Body of pancreas (tissue), 4 donors: ENCODE measurements at regions not wholly inside any gene's neighbourhood (a gene's known extent, or its start where the extent isn't known, plus 50 kb on each side); places are given as distances from the start of the nearest gene placed in this dataset.

Experiments
- ATAC-seq: fragments of 150-250 bp; one replicate; pipeline ENCODE4 v1.9.1; 2016
- DNase-seq, 4 donors: peaks; one replicate each; pipeline ENCODE4 v3.0.0-alpha.2; 2019
- H3K27ac ChIP-seq, 4 donors: fragments of 200-600 bp; sonication (generic); 1 replicate in 3 of 4; 2 replicates in 1 of 4; pipeline versions ENCODE4 v1.5.1 to v1.6.1; 2016 to 2019; ENCODE audit warnings: mild to moderate bottlenecking in 1 of 4, mixed read lengths in 1 of 4, moderate library complexity in 1 of 4
- H3K27me3 ChIP-seq, 2 donors: fragments of 200-600 bp; sonication (generic); one replicate each; pipeline ENCODE4 v1.6.0; 2016; ENCODE audit warnings: mild to moderate bottlenecking in 1 of 2
- H3K36me3 ChIP-seq, 2 donors: fragments of 200-600 bp; sonication (generic); replicated peaks in 1 of 2; 2 replicates each; pipeline ENCODE4 v1.5.1; 2016; ENCODE audit warnings: low read depth in 2 of 2; ENCODE audit not compliant: insufficient read depth in 1 of 2
- H3K4me1 ChIP-seq: fragments of 200-600 bp; sonication (generic); one replicate; pipeline ENCODE4 v1.6.0; 2016
- H3K4me3 ChIP-seq, 2 donors: fragments of 200-600 bp; sonication (generic); 1 replicate in 1 of 2; 2 replicates in 1 of 2; pipeline ENCODE4 v1.5.1; 2016 to 2019
- H3K9me3 ChIP-seq, 3 donors: fragments of 200-600 bp; sonication (generic); 1 replicate in 2 of 3; 2 replicates in 1 of 3; pipeline ENCODE4 v1.5.1; 2016
- CTCF ChIP-seq, 7 experiments: fragments of 450-650 bp in 4 of 7; fragments of 200-600 bp in 3 of 7; sonication (generic) in 3 of 7; IDR thresholded peaks; one replicate each; pipeline ENCODE4 v1.5.1; 2016 to 2019; ENCODE audit warnings: antibody characterized with exemption in 7 of 7
- POLR2A ChIP-seq, 3 donors: fragments of 450-650 bp; IDR thresholded peaks; one replicate each; pipeline ENCODE4 v1.6.1; 2016; ENCODE audit warnings: antibody characterized with exemption in 3 of 3, mild to moderate bottlenecking in 2 of 3
- whole genome bisulfite sequencing, 2 donors: methylation state at CpG; one replicate each; pipeline ENCODE4 v1.1.5; 2017; 5-methylcytosine and 5-hydroxymethylcytosine counted together
- intact Hi-C: fragments of 100-400 bp; cut with DNase I; formaldehyde crosslinking; loops from one replicate; pipeline ENCODE4 v1.15.1; 2023

DNA sequence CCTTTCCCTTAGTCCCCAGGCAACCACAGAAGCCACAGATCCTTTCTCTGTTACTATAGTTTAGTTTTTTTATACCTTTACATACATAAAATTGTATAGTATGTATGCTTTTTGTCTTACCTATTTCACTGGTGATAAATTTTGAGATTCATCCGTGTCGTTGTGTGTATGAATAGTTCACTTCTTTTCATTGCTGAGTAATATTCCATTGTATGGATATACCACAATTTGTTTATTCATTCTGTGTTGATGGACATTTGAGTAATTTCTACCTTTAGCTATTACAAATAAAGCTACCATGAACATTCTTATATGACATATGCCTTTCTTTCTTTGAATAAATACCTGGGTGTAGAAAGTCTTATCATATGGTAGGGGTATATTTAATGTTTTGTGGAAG lies 102.8 kb upstream of the CERS6 start:
- H3K4me3 ChIP-seq = no peak overlapping the region
- no peak overlapping the region for H3K27ac ChIP-seq
- intact Hi-C loops = no loop called here
- TF ChIP-seq CTCF (IDR thresholded peaks at IDR 0.05) (no peak), POLR2A (IDR thresholded peaks at IDR 0.05) (no peak)
- H3K9me3 ChIP-seq = no peaks in the 10 kb centered on the region
- no peak for DNase-seq
- no peaks in the 10 kb centered on the region for H3K27me3 ChIP-seq
- ATAC-seq = no peak
- H3K4me1 ChIP-seq = peaks cover 20% of the 10 kb centered on the region
- no peaks in the 10 kb centered on the region for H3K36me3 ChIP-seq
- 93 to 96% methylated on average over 2 of the region's 2 CpGs for WGBS, 2 donors

GRCh38 chr2:168354499-168354898 lies 101.6 kb upstream of the CERS6 start:
- Histone ChIP-seq H3K27me3 (no peaks in the 10 kb centered on the region), H3K36me3 (no peaks in the 10 kb centered on the region), H3K4me3 (no peak overlapping the region), H3K27ac (no peak overlapping the region), H3K9me3 (no peaks in the 10 kb centered on the region), H3K4me1 (peaks cover 18% of the 10 kb centered on the region)
- no peak for ATAC-seq
- no peak for DNase-seq
- WGBS, 2 donors = 83 to 93% methylated on average over 1 of the region's 1 CpG
- intact Hi-C loops = no loop called here
- TF ChIP-seq POLR2A (IDR thresholded peaks at IDR 0.05) (no peak), CTCF (IDR thresholded peaks at IDR 0.05) (no peak)

GRCh38 chr2:168355121-168355520 lies 101.0 kb upstream of the CERS6 start:
- no peak overlapping the region for H3K4me3 ChIP-seq
- H3K9me3 ChIP-seq = no peaks in the 10 kb centered on the region
- H3K27ac ChIP-seq = peak overlapping the region in 2 of 4 donors; percentile 19 to 57
- TF ChIP-seq CTCF (IDR thresholded peaks at IDR 0.05) = no peak
- no peak for TF ChIP-seq POLR2A (IDR thresholded peaks at IDR 0.05)
- H3K4me1 ChIP-seq = peaks cover 12% of the 10 kb centered on the region
- intact Hi-C loops = no loop called here
- no peaks in the 10 kb centered on the region for H3K27me3 ChIP-seq
- WGBS, 2 donors = 18 to 22% methylated on average over 2 of the region's 2 CpGs
- no peaks in the 10 kb centered on the region for H3K36me3 ChIP-seq
- DNase-seq (peak in 3 of 4 donors; percentile 21 to 36 (median 25)), ATAC-seq (peak; percentile 85)

DNA sequence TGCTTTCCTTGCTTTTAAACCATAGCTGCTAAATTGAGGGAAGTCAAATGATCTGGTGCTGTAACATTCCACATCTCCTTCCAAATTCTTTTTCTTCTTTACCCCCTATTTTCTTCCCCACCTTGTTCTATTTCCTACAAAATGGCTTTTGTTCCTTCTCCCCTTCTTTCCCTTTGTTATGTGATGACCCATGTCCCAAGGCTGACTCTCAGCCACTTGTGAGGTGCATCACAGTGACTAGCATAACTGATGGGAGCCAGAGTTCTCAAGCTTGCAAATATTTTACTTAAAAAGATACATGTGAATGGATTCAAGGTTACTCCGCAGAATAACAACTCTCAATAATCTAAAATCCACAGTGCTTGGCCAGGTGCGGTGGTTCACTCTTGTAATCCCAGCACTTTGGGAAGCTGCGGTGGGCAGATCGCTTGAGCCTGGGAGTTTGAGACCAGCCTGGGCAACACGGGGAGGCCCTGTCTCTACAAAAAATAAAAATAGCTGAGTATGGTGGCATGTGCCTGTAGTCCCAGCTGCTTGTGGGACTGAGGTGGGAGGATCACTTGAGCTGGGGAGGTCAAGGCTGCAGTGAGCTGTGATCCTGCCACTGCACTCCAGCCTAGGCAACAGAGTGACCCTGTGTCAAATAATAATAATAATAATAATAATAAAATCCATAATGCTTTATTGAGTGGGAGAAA lies 100.1 kb upstream of the CERS6 start:
- H3K36me3 ChIP-seq = no peaks in the 10 kb centered on the region
- peak overlapping the region in 2 of 4 donors; percentile 19 to 57 for H3K27ac ChIP-seq
- ATAC-seq (no peak), DNase-seq (no peak)
- WGBS, 2 donors = 62 to 64% methylated on average over 5 of the region's 5 CpGs
- H3K4me3 ChIP-seq = no peak overlapping the region
- no peak for TF ChIP-seq POLR2A (IDR thresholded peaks at IDR 0.05)
- TF ChIP-seq CTCF (IDR thresholded peaks at IDR 0.05) = no peak
- H3K9me3 ChIP-seq = no peaks in the 10 kb centered on the region
- intact Hi-C loops = no loop called here
- H3K27me3 ChIP-seq = no peaks in the 10 kb centered on the region
- H3K4me1 ChIP-seq = peaks cover 5% of the 10 kb centered on the region

DNA sequence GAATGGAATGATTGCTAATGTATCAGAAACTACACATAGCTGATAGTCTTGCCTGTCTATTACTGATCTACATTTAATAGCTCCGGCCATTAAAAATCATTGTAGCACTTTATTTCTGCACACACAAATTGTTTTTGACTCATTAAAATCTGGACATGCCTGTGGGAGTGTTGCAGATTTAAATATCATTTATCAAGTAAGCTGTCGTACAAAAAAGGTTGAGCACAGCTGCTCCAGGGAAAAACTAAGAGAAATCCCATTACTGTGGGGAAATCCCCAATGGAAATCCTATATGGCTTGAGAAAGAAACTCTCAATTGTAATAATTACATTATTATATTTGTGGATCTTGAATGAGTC lies 99.6 kb upstream of the CERS6 start:
- DNase-seq (no peak), ATAC-seq (no peak)
- Histone ChIP-seq H3K27ac (no peak overlapping the region), H3K27me3 (no peaks in the 10 kb centered on the region), H3K4me3 (no peak overlapping the region), H3K9me3 (no peaks in the 10 kb centered on the region), H3K4me1 (peaks cover 5% of the 10 kb centered on the region), H3K36me3 (no peaks in the 10 kb centered on the region)
- TF ChIP-seq POLR2A (IDR thresholded peaks at IDR 0.05) (no peak), CTCF (IDR thresholded peaks at IDR 0.05) (no peak)
- WGBS, 2 donors = 79 to 90% methylated on average over 2 of the region's 2 CpGs
- intact Hi-C loops = no loop called here
